SK-N-SH (cell line): ENCODE measurements at regions not wholly inside any gene's neighbourhood (a gene's known extent, or its start where the extent isn't known, plus 50 kb on each side); places are given as distances from the start of the nearest gene placed in this dataset.
A peak's percentile ranks its signal among the peaks of the same experiment; 100 is the strongest.

Experiments
- CTCF ChIA-PET: fragments of 300-600, 350-600 bp; formaldehyde crosslinking; extraction: SDS; loops from one replicate; lab custom pipeline; 2021; lab: Yijun Ruan, JAX
- POLR2A ChIA-PET: fragments of 350-600 bp; sonication (Branson Sonifier 250); formaldehyde crosslinking; extraction: SDS; loops from one replicate; lab custom pipeline; 2020; ENCODE audit warnings: antibody characterized with exemption, inconsistent platforms; lab: Yijun Ruan, JAX
- DNase-seq: peaks from one replicate; pipeline ENCODE4 v3.0.0; 2012
- H2AFZ ChIP-seq: fragments of 200-600 bp; sonication (generic); 2 replicates; pipeline ENCODE4 v1.8.1; 2016; ENCODE audit warnings: antibody characterized with exemption, mild to moderate bottlenecking, low read depth
- H3F3A ChIP-seq: fragments of 200-600 bp; sonication (generic); replicated peaks from 2 replicates; pipeline ENCODE3; 2016; ENCODE audit warnings: antibody characterized with exemption, mild to moderate bottlenecking; ENCODE audit not compliant: insufficient read depth
- H3K27ac ChIP-seq, 2 experiments: fragments of 200-500 bp in 1 of 2; fragments of 200-600 bp in 1 of 2; sonication (Bioruptor generic) in 1 of 2; sonication (generic), shearing (Covaris generic) in 1 of 2; 2 replicates each; pipeline versions ENCODE4 v1.5.1 to v1.6.1; 2014 to 2016; ENCODE audit warnings: low read depth in 2 of 2, inconsistent platforms in 1 of 2, low read length in 1 of 2, mild to moderate bottlenecking in 1 of 2, mixed read lengths in 1 of 2
- H3K27me3 ChIP-seq: fragments of 200-600 bp; sonication (generic), shearing (Covaris generic); 2 replicates; pipeline ENCODE4 v1.6.1; 2016; ENCODE audit warnings: mixed run types; ENCODE audit not compliant: insufficient read depth
- H3K36me3 ChIP-seq, 2 experiments: fragments of 200-500 bp in 1 of 2; fragments of 200-600 bp in 1 of 2; sonication (Bioruptor generic) in 1 of 2; sonication (generic) in 1 of 2; replicated peaks in 1 of 2; 2 replicates each; pipeline versions ENCODE3 to v1.5.1; 2014 to 2016; ENCODE audit warnings: low read length in 1 of 2, mild to moderate bottlenecking in 1 of 2; ENCODE audit not compliant: insufficient read depth in 2 of 2, control insufficient read depth in 1 of 2
- H3K4me1 ChIP-seq, 2 experiments: fragments of 200-500 bp in 1 of 2; fragments of 200-600 bp in 1 of 2; sonication (Bioruptor generic) in 1 of 2; sonication (generic), shearing (Covaris generic) in 1 of 2; 2 replicates each; pipeline versions ENCODE4 v1.5.1 to v1.6.1; 2014 to 2016; ENCODE audit warnings: low read depth in 1 of 2, low read length in 1 of 2, mixed run types in 1 of 2; ENCODE audit not compliant: insufficient read depth in 2 of 2, control insufficient read depth in 1 of 2
- H3K4me2 ChIP-seq: fragments of 200-600 bp; sonication (generic), shearing (Covaris generic); 2 replicates; pipeline ENCODE4 v1.6.1; 2017; ENCODE audit warnings: mixed run types
- H3K4me3 ChIP-seq, 2 experiments: fragments of 200-500 bp in 1 of 2; fragments of 200-600 bp in 1 of 2; sonication (Bioruptor generic) in 1 of 2; sonication (generic), shearing (Covaris generic) in 1 of 2; 2 replicates each; pipeline versions ENCODE4 v1.5.1 to v1.8.1; 2014 to 2016; ENCODE audit warnings: low read depth in 2 of 2, inconsistent platforms in 1 of 2, low read length in 1 of 2, mild to moderate bottlenecking in 1 of 2, mixed read lengths in 1 of 2, moderate library complexity in 1 of 2
- H3K79me2 ChIP-seq: fragments of 200-600 bp; sonication (generic); 2 replicates; pipeline ENCODE4 v1.8.1; 2017; ENCODE audit warnings: mild to moderate bottlenecking; ENCODE audit not compliant: insufficient read depth
- H3K9ac ChIP-seq: fragments of 200-600 bp; sonication (generic); 2 replicates; pipeline ENCODE4 v1.6.1; 2017; ENCODE audit warnings: mixed run types
- H3K9me2 ChIP-seq: fragments of 200-600 bp; sonication (generic); 2 replicates; pipeline ENCODE4 v1.6.1; 2017; ENCODE audit warnings: mixed run types
- H3K9me3 ChIP-seq: fragments of 200-600 bp; sonication (generic); 2 replicates; pipeline ENCODE4 v1.6.1; 2017; ENCODE audit warnings: mixed run types, mild to moderate bottlenecking, moderate library complexity
- H4K20me1 ChIP-seq: fragments of 200-600 bp; sonication (generic); 2 replicates; pipeline ENCODE4 v1.6.1; 2017; ENCODE audit warnings: mild to moderate bottlenecking, mixed run types; ENCODE audit not compliant: insufficient read depth
- CHD2 ChIP-seq: fragments of 150-350 bp; IDR thresholded peaks from 2 replicates; pipeline ENCODE4 v1.6.1; 2018; ENCODE audit warnings: low read length; ENCODE audit not compliant: partially characterized antibody
- EZH2phosphoT487 ChIP-seq: fragments of 200-600 bp; sonication (generic); IDR thresholded peaks from 2 replicates; pipeline ENCODE4 v1.6.1; 2017; ENCODE audit warnings: low read depth, mixed run types, mild to moderate bottlenecking, antibody characterized with exemption, moderate library complexity, borderline replicate concordance
- GABPA ChIP-seq: IDR thresholded peaks from 2 replicates; pipeline ENCODE4 v1.4.0; 2012; ENCODE audit warnings: low read depth, mild to moderate bottlenecking
- GATA2 ChIP-seq: sonication (generic); formaldehyde crosslinking; IDR thresholded peaks from 2 replicates; pipeline ENCODE4 v1.5.0; 2020; ENCODE audit warnings: mild to moderate bottlenecking, missing genetic modification reagents
- MEF2A ChIP-seq: IDR thresholded peaks from 2 replicates; pipeline ENCODE4 v1.4.0; 2012; ENCODE audit warnings: low read depth, borderline replicate concordance
- NRF1 ChIP-seq: IDR thresholded peaks from 2 replicates; pipeline ENCODE4 v1.6.1; 2012; ENCODE audit warnings: low read depth, mild to moderate bottlenecking, low read length
- POLR2AphosphoS5 ChIP-seq: IDR thresholded peaks from 2 replicates; pipeline ENCODE4 v1.6.1; 2012; ENCODE audit warnings: low read depth, low read length
- RAD21 ChIP-seq: IDR thresholded peaks from 2 replicates; pipeline ENCODE4 v1.6.1; 2012; ENCODE audit warnings: mild to moderate bottlenecking, low read length
- RFX5 ChIP-seq: IDR thresholded peaks from 2 replicates; pipeline ENCODE4 v1.6.1; 2012; ENCODE audit warnings: mild to moderate bottlenecking, improper control_type of control experiment, low read length
- RXRA ChIP-seq: IDR thresholded peaks from 2 replicates; pipeline ENCODE4 v1.4.0; 2012; ENCODE audit warnings: low read depth, mild to moderate bottlenecking, borderline replicate concordance
- TAF1 ChIP-seq: IDR thresholded peaks from 2 replicates; pipeline ENCODE4 v1.6.1; 2012; ENCODE audit warnings: low read depth, mild to moderate bottlenecking, low read length, moderate library complexity, borderline replicate concordance
- TCF12 ChIP-seq: IDR thresholded peaks from 2 replicates; pipeline ENCODE4 v1.4.0; 2012
- TEAD4 ChIP-seq: IDR thresholded peaks from 2 replicates; pipeline ENCODE4 v1.4.0; 2012; ENCODE audit warnings: mild to moderate bottlenecking, borderline replicate concordance; ENCODE audit not compliant: insufficient read depth
- YY1 ChIP-seq: IDR thresholded peaks from 2 replicates; pipeline ENCODE4 v1.4.0; 2012; ENCODE audit warnings: low read depth, mild to moderate bottlenecking
- WGBS: methylation state at CpG from one replicate; pipeline ENCODE4 v1.1.6; 2017; ENCODE audit warnings: low lambda C conversion rate; 5-methylcytosine and 5-hydroxymethylcytosine counted together
- TF ChIP-seq, protein P1 (sequence below): IDR thresholded peaks from 2 replicates; pipeline ENCODE4 v1.4.0; 2012; ENCODE audit warnings: low read depth, borderline replicate concordance
- TF ChIP-seq, protein P2 (sequence below): IDR thresholded peaks from 2 replicates; pipeline ENCODE4; 2012
- TF ChIP-seq, protein P3 (sequence below): IDR thresholded peaks from 2 replicates; pipeline ENCODE4 v1.4.0; 2012; ENCODE audit warnings: low read depth
- TF ChIP-seq, protein P4 (sequence below): fragments of 200-600 bp; sonication (generic); IDR thresholded peaks from 2 replicates; pipeline ENCODE4 v1.6.1; 2017; ENCODE audit warnings: antibody characterized with exemption, mild to moderate bottlenecking, moderate library complexity
- TF ChIP-seq, protein P5 (sequence below): fragments of 150-350 bp; IDR thresholded peaks from 2 replicates; pipeline ENCODE4 v1.6.1; 2016; ENCODE audit warnings: mild to moderate bottlenecking, low read depth, low read length

DNA sequence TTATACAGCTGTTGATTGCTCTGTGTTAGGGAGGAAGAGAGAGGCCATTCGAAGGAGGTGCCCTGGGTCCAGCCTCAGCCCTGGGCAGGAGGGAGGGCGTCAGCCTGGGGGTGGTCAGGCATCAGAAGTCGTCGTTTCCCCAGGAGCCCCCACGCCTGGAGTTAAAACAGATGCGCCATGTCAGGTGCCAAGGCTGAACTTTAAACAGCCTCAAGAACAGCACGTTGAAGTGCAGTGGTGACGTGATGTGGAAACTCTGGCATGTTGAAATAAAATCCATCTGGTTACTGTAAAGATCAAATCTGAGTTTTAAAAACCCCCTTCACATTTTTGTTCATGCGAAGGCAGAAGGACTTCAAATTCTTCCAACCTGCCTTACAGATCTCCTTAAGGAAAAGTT is 128.4 kb upstream of the PPP2R2D start:
- 32% methylated on average over 5 of the region's 9 CpGs for WGBS
- H3K9me3 ChIP-seq: no peaks in the 10 kb centered on the region
- no peaks in the 10 kb centered on the region for H4K20me1 ChIP-seq
- H2AFZ ChIP-seq: no peak overlapping the region
- no peaks in the 10 kb centered on the region for H3K9me2 ChIP-seq
- H3K36me3 ChIP-seq: no peaks in the 10 kb centered on the region
- TF ChIP-seq YY1: no peak
- TF ChIP-seq NRF1: no peak
- no peak for TF ChIP-seq TCF12
- TF ChIP-seq TAF1: no peak
- TF ChIP-seq GATA2 (CRISPR knock-in tag): no peak
- no peak for TF ChIP-seq MEF2A
- TF ChIP-seq RXRA: no peak
- TF ChIP-seq, protein P1, sequence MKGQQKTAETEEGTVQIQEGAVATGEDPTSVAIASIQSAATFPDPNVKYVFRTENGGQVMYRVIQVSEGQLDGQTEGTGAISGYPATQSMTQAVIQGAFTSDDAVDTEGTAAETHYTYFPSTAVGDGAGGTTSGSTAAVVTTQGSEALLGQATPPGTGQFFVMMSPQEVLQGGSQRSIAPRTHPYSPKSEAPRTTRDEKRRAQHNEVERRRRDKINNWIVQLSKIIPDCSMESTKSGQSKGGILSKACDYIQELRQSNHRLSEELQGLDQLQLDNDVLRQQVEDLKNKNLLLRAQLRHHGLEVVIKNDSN: no peak
- no peak for TF ChIP-seq RAD21
- TF ChIP-seq, protein P2, sequence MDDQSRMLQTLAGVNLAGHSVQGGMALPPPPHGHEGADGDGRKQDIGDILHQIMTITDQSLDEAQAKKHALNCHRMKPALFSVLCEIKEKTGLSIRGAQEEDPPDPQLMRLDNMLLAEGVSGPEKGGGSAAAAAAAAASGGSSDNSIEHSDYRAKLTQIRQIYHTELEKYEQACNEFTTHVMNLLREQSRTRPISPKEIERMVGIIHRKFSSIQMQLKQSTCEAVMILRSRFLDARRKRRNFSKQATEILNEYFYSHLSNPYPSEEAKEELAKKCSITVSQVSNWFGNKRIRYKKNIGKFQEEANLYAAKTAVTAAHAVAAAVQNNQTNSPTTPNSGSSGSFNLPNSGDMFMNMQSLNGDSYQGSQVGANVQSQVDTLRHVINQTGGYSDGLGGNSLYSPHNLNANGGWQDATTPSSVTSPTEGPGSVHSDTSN: no peak
- no peak for TF ChIP-seq POLR2AphosphoS5
- TF ChIP-seq, protein P3, sequence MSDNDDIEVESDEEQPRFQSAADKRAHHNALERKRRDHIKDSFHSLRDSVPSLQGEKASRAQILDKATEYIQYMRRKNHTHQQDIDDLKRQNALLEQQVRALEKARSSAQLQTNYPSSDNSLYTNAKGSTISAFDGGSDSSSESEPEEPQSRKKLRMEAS: no peak
- TF ChIP-seq, protein P4, sequence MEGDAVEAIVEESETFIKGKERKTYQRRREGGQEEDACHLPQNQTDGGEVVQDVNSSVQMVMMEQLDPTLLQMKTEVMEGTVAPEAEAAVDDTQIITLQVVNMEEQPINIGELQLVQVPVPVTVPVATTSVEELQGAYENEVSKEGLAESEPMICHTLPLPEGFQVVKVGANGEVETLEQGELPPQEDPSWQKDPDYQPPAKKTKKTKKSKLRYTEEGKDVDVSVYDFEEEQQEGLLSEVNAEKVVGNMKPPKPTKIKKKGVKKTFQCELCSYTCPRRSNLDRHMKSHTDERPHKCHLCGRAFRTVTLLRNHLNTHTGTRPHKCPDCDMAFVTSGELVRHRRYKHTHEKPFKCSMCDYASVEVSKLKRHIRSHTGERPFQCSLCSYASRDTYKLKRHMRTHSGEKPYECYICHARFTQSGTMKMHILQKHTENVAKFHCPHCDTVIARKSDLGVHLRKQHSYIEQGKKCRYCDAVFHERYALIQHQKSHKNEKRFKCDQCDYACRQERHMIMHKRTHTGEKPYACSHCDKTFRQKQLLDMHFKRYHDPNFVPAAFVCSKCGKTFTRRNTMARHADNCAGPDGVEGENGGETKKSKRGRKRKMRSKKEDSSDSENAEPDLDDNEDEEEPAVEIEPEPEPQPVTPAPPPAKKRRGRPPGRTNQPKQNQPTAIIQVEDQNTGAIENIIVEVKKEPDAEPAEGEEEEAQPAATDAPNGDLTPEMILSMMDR: no peak
- TF ChIP-seq CHD2: no peak
- TF ChIP-seq RFX5: no peak
- TF ChIP-seq TEAD4: no peak
- TF ChIP-seq GABPA: no peak
- TF ChIP-seq EZH2phosphoT487: no peak
- TF ChIP-seq, protein P5, sequence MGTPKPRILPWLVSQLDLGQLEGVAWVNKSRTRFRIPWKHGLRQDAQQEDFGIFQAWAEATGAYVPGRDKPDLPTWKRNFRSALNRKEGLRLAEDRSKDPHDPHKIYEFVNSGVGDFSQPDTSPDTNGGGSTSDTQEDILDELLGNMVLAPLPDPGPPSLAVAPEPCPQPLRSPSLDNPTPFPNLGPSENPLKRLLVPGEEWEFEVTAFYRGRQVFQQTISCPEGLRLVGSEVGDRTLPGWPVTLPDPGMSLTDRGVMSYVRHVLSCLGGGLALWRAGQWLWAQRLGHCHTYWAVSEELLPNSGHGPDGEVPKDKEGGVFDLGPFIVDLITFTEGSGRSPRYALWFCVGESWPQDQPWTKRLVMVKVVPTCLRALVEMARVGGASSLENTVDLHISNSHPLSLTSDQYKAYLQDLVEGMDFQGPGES: no peak
- H3K27me3 ChIP-seq: no peaks in the 10 kb centered on the region
- ChIA-PET POLR2A (no interaction called here), CTCF (interaction anchor here (1.3 kb wide), 1 partner anchor 319 kb away, joined by 4 read pairs; no protein-coding TSS in a partner anchor)
- H3K79me2 ChIP-seq: no peaks in the 10 kb centered on the region
- H3K4me1 ChIP-seq: peaks cover 0 to 14% of the 10 kb centered on the region in 2 experiments; a peak in 1 of 4 replicates
- H3K4me3 ChIP-seq: no peak overlapping the region
- H3F3A ChIP-seq: no peaks in the 10 kb centered on the region
- H3K9ac ChIP-seq: no peak overlapping the region
- no peak overlapping the region for H3K4me2 ChIP-seq
- DNase-seq: peak; percentile 44
- no peak overlapping the region for H3K27ac ChIP-seq
